Tibial nerve (tissue), 4 donors: ENCODE measurements at regions not wholly inside any gene's neighbourhood (a gene's known extent, or its start where the extent isn't known, plus 50 kb on each side); places are given as distances from the start of the nearest gene placed in this dataset.
A peak's percentile ranks its signal among the peaks of the same experiment; 100 is the strongest.

ENCODE experiments used
- DNase-seq, 2 donors: peaks; one replicate each; pipeline ENCODE4 v3.0.0-alpha.2; 2019; ENCODE audit warnings: low spot score in 2 of 2
- H3K27ac ChIP-seq, 4 donors: fragments of 200-600 bp; sonication (generic) in 3 of 4; one replicate each; pipeline ENCODE4 v1.5.1; 2017 to 2019; ENCODE audit warnings: mild to moderate bottlenecking in 1 of 4
- H3K27me3 ChIP-seq, 2 donors: fragments of 200-600 bp; sonication (generic) in 1 of 2; one replicate each; pipeline versions ENCODE4 v1.5.1 to v1.6.0; 2017 to 2019
- H3K36me3 ChIP-seq, 3 donors: fragments of 200-600 bp; sonication (generic); one replicate each; pipeline ENCODE4 v1.5.1; 2018 to 2019
- H3K4me1 ChIP-seq, 4 donors: fragments of 200-600 bp; sonication (generic) in 3 of 4; one replicate each; pipeline ENCODE4 v1.5.1; 2017 to 2019
- H3K4me3 ChIP-seq, 4 donors: fragments of 200-600 bp; sonication (generic) in 3 of 4; one replicate each; pipeline ENCODE4 v1.5.1; 2017 to 2019; ENCODE audit warnings: mild to moderate bottlenecking in 1 of 4, moderate library complexity in 1 of 4
- H3K9me3 ChIP-seq, 4 donors: fragments of 200-600 bp; sonication (generic) in 3 of 4; one replicate each; pipeline ENCODE4 v1.5.1; 2017 to 2019
- CTCF ChIP-seq, 5 experiments: fragments of 200-600 bp in 3 of 5; fragments of 450-650 bp in 2 of 5; sonication (generic) in 3 of 5; IDR thresholded peaks; one replicate each; pipeline ENCODE4 v1.5.1; 2016 to 2019; ENCODE audit warnings: antibody characterized with exemption in 5 of 5, mild to moderate bottlenecking in 3 of 5, moderate library complexity in 2 of 5
- EP300 ChIP-seq, 2 donors: sonication (generic); formaldehyde crosslinking; IDR thresholded peaks; one replicate each; pipeline ENCODE4 v1.6.1; 2017; ENCODE audit warnings: antibody characterized with exemption in 2 of 2, mild to moderate bottlenecking in 1 of 2
- POLR2A ChIP-seq, 2 donors: fragments of 450-650 bp; IDR thresholded peaks; one replicate each; pipeline ENCODE4 v1.6.1; 2017; ENCODE audit warnings: antibody characterized with exemption in 2 of 2, mild to moderate bottlenecking in 2 of 2, moderate library complexity in 2 of 2
- WGBS, 2 donors: methylation state at CpG; one replicate each; pipeline ENCODE4 v1.1.5; 2018; 5-methylcytosine and 5-hydroxymethylcytosine counted together

- DNase-seq: no peak
- Histone ChIP-seq H3K9me3 (no peaks in the 10 kb centered on the region), H3K27me3 (no peaks in the 10 kb centered on the region), H3K36me3 (no peaks in the 10 kb centered on the region), H3K27ac (no peak overlapping the region), H3K4me1 (peaks cover 0 to 14% (median 9%) of the 10 kb centered on the region in 4 donors), H3K4me3 (no peak overlapping the region)
- WGBS, 2 donors: 54 to 69% methylated on average over 5 of the region's 5 CpGs
- TF ChIP-seq CTCF (IDR thresholded peaks at IDR 0.05) (no peak), EP300 (IDR thresholded peaks at IDR 0.05) (no peak), POLR2A (IDR thresholded peaks at IDR 0.05) (no peak)
Observed at GRCh38 chr7:101687081-101687480, 58.0 kb upstream of the MYL10 start.

GRCh38 chr7:101687791-101688182 is 58.7 kb upstream of the MYL10 start:
- Histone ChIP-seq H3K9me3 (no peaks in the 10 kb centered on the region), H3K27ac (no peak overlapping the region), H3K36me3 (no peaks in the 10 kb centered on the region), H3K4me1 (peaks cover 0 to 14% (median 9%) of the 10 kb centered on the region in 4 donors), H3K4me3 (peak overlapping the region in 2 of 4 donors; percentile 22 to 35), H3K27me3 (no peaks in the 10 kb centered on the region)
- DNase-seq: no peak
- no peak for TF ChIP-seq POLR2A (IDR thresholded peaks at IDR 0.05)
- no peak for TF ChIP-seq EP300 (IDR thresholded peaks at IDR 0.05)
- WGBS, 2 donors: 42 to 53% methylated on average over 3 of the region's 3 CpGs

DNA sequence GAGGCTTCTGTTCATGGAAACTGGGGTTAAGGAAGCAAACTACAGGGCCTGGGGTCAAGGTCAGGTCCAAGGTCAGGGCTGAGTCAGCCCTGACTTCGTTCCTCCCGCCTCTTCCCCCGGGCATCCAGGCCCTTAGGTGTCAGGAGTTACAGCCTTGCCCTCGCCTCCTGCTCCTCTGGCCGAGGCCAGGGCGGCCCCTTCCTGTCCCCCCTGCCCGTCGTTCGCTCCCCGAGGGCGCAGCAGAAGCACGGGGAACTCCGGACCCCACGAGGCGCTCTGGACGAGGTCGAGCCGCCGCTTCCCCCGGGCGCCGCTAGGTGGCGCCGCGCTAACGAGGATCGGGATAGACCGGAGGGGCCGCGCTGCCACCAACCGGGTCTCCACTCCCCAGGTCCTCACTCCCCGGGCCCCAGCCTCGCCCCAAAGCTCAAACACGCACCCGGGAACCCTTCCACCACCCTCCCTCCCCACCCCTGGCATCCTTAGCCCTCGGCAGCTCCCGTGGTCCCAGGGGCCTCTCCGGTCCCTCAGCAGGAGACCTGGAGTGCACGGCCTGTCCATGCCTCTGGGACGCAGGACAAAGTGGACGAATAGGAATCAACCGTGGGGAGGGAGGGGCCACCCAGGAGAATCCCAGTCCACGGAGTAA is 59.2 kb upstream of the MYL10 start:
- 2 to 4% methylated on average over 14 to 37 of the region's 43 CpGs for WGBS, 2 donors
- Histone ChIP-seq H3K27ac (peak overlapping the region in 1 of 4 donors; percentile 7), H3K27me3 (no peaks in the 10 kb centered on the region), H3K36me3 (no peaks in the 10 kb centered on the region), H3K9me3 (no peaks in the 10 kb centered on the region), H3K4me3 (peak overlapping the region in 2 of 4 donors; percentile 22 to 35), H3K4me1 (peaks cover 0 to 14% (median 9%) of the 10 kb centered on the region in 4 donors)
- DNase-seq: peak; percentile 63 to 83
- TF ChIP-seq EP300 (IDR thresholded peaks at IDR 0.05) (no peak), CTCF (IDR thresholded peaks at IDR 0.05) (peak; percentile 95 to 97 (median 96))

DNA sequence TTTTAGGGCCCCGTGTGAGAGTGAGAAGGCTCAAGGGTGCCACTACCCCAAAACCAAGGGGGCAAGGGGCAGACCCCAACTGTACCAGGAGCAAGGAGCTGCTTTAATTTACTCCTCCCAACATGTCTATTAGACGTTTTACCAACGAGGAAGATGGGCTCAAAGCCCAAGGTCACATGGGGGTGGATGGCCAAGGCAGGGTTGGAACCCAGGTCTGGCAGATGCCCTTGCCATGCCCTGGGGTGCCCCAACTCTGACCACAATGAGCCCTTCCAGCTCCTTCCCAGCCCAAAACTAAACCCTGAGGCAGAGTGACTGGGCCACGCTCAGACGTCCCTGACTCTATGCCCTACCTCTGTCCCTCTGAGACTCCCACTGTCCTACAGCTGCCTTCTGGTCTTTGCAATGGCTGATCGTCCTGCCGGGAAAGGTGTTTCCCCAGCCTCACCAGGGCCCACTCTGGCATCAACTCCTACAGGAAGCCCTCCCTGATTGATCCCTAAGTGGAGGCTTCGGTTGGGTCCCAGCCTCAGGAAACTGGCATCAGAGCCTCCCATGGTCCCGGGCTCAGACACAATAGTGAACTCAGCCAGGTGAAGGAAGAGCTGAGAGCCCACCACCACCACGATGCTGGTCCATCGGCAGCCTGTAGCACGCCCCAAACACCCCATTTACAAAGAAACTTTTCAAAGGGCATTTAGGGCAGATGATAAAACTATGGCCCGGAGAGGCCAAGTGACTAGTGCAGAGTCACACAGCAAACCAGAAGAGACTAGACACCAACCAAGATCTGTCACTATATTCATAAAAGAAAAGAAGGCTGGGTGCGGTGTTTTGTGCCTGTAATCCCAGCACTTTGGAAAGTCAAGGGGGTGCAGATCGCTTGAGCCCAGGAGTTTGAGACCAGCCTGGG is 60.2 kb upstream of the MYL10 start:
- H3K36me3 ChIP-seq: no peaks in the 10 kb centered on the region
- WGBS, 2 donors: 68 to 74% methylated on average over 13 to 15 of the region's 15 CpGs
- peaks cover 0 to 14% (median 9%) of the 10 kb centered on the region in 4 donors for H3K4me1 ChIP-seq
- no peak for DNase-seq
- TF ChIP-seq POLR2A (IDR thresholded peaks at IDR 0.05): no peak
- no peak for TF ChIP-seq EP300 (IDR thresholded peaks at IDR 0.05)
- no peak for TF ChIP-seq CTCF (IDR thresholded peaks at IDR 0.05)
- peak overlapping the region in 1 of 4 donors; percentile 22 for H3K4me3 ChIP-seq
- H3K9me3 ChIP-seq: no peaks in the 10 kb centered on the region
- H3K27ac ChIP-seq: peak overlapping the region in 1 of 4 donors; percentile 7
- H3K27me3 ChIP-seq: no peaks in the 10 kb centered on the region

GRCh38 chr7:101690061-101690460 is 61.0 kb upstream of the MYL10 start:
- no peak overlapping the region for H3K27ac ChIP-seq
- H3K4me3 ChIP-seq: no peak overlapping the region
- no peaks in the 10 kb centered on the region for H3K36me3 ChIP-seq
- no peak for DNase-seq
- TF ChIP-seq CTCF (IDR thresholded peaks at IDR 0.05) (no peak), POLR2A (IDR thresholded peaks at IDR 0.05) (no peak), EP300 (IDR thresholded peaks at IDR 0.05) (no peak)
- no peaks in the 10 kb centered on the region for H3K27me3 ChIP-seq
- H3K4me1 ChIP-seq: peaks cover 0 to 14% (median 9%) of the 10 kb centered on the region in 4 donors
- H3K9me3 ChIP-seq: no peaks in the 10 kb centered on the region
- WGBS, 2 donors: 75 to 79% methylated on average over 5 to 6 of the region's 6 CpGs
